ENCODE measurements at regions not wholly inside any gene's neighbourhood (a gene's known extent, or its start where the extent isn't known, plus 50 kb on each side); places are given as distances from the start of the nearest gene placed in this dataset.
"Not testable (repeated sequence)": the region's sequence is repeated elsewhere in the genome, so short reads cannot be mapped to it uniquely, and the experiment has no call there.

- no peak for DNase-seq
Observed at GRCh38 chr7:145784809-145785780, 331.5 kb upstream of the CNTNAP2 start.

GRCh38 chr7:145781388-145781787 is 335.2 kb upstream of the CNTNAP2 start:
- not testable (repeated sequence) for DNase-seq

- no peak for DNase-seq
Observed at GRCh38 chr7:145779140-145779539, 337.5 kb upstream of the CNTNAP2 start.

- DNase-seq: no peak
Observed at GRCh38 chr7:145774777-145775176, 341.8 kb upstream of the CNTNAP2 start.

- no peak for DNase-seq
Observed at GRCh38 chr7:145753004-145753403, 363.6 kb upstream of the CNTNAP2 start.

GRCh38 chr7:145737617-145738016 is 379.0 kb upstream of the CNTNAP2 start:
- DNase-seq: no peak

GRCh38 chr7:145735061-145735460 is 381.5 kb upstream of the CNTNAP2 start:
- DNase-seq: no peak

GRCh38 chr7:145732521-145732920 is 384.1 kb upstream of the CNTNAP2 start:
- no peak for DNase-seq

- DNase-seq: no peak
Observed at GRCh38 chr7:145729691-145730090, 386.9 kb upstream of the CNTNAP2 start.

- DNase-seq: no peak
Observed at GRCh38 chr7:145718129-145718528, 398.5 kb upstream of the CNTNAP2 start.

GRCh38 chr7:145700488-145700887 is 416.1 kb upstream of the CNTNAP2 start:
- no peak for DNase-seq

- DNase-seq: no peak
Observed at GRCh38 chr7:145698526-145699262, 417.9 kb upstream of the CNTNAP2 start.

- DNase-seq: not testable (repeated sequence)
Observed at GRCh38 chr7:145697412-145698107, 419.0 kb upstream of the CNTNAP2 start.

GRCh38 chr7:145696071-145696470 is 420.5 kb upstream of the CNTNAP2 start:
- no peak for DNase-seq

- no peak for DNase-seq
Observed at GRCh38 chr7:145692237-145692950, 424.2 kb upstream of the CNTNAP2 start.

GRCh38 chr7:145691377-145691914 is 425.2 kb upstream of the CNTNAP2 start:
- DNase-seq: no peak

GRCh38 chr7:145681646-145682045 is 435.0 kb upstream of the CNTNAP2 start:
- DNase-seq: no peak

GRCh38 chr7:145681159-145681558 is 435.4 kb upstream of the CNTNAP2 start:
- no peak for DNase-seq

GRCh38 chr7:145665499-145666258 is 450.9 kb upstream of the CNTNAP2 start:
- no peak for DNase-seq

GRCh38 chr7:145655666-145656065 is 460.9 kb upstream of the CNTNAP2 start:
- DNase-seq: no peak

- DNase-seq: no peak
Observed at GRCh38 chr7:145645135-145645515, 471.5 kb upstream of the CNTNAP2 start.
